Ishikawa (cell line): ENCODE measurements at regions not wholly inside any gene's neighbourhood (a gene's known extent, or its start where the extent isn't known, plus 50 kb on each side); places are given as distances from the start of the nearest gene placed in this dataset.

Experiments
- CEBPB ChIP-seq: IDR thresholded peaks from 2 replicates; pipeline ENCODE4 v1.6.1; 2012
- CREB1 ChIP-seq: IDR thresholded peaks from 2 replicates; pipeline ENCODE4 v1.6.1; 2012; ENCODE audit warnings: low read depth
- EGR1 ChIP-seq: IDR thresholded peaks from 2 replicates; pipeline ENCODE4 v1.6.1; 2012
- EP300 ChIP-seq: IDR thresholded peaks from 2 replicates; pipeline ENCODE4 v1.6.1; 2012; ENCODE audit warnings: borderline replicate concordance
- FOXM1 ChIP-seq: IDR thresholded peaks from 2 replicates; pipeline ENCODE4 v1.6.1; 2012; ENCODE audit warnings: low read depth, borderline replicate concordance
- MAX ChIP-seq: IDR thresholded peaks from 2 replicates; pipeline ENCODE4 v1.6.1; 2012
- NFIC ChIP-seq: IDR thresholded peaks from 2 replicates; pipeline ENCODE4 v1.6.1; 2012
- RAD21 ChIP-seq: IDR thresholded peaks from 2 replicates; pipeline ENCODE4 v1.6.1; 2012; ENCODE audit warnings: low read depth
- REST ChIP-seq: IDR thresholded peaks from 2 replicates; pipeline ENCODE4 v1.6.1; 2012; ENCODE audit warnings: low read depth, mild to moderate bottlenecking
- TAF1 ChIP-seq: IDR thresholded peaks from 2 replicates; pipeline ENCODE4 v1.6.1; 2012; ENCODE audit warnings: low read depth, mild to moderate bottlenecking
- TCF12 ChIP-seq: IDR thresholded peaks from 2 replicates; pipeline ENCODE4 v1.6.1; 2012; ENCODE audit warnings: low read depth
- TEAD4 ChIP-seq: IDR thresholded peaks from 2 replicates; pipeline ENCODE4 v1.6.1; 2012
- YY1 ChIP-seq: IDR thresholded peaks from 2 replicates; pipeline ENCODE4 v1.6.1; 2012; ENCODE audit warnings: low read depth
- ZBTB7A ChIP-seq: IDR thresholded peaks from 2 replicates; pipeline ENCODE4 v1.6.1; 2012; ENCODE audit warnings: low read depth
- TF ChIP-seq, protein P1 (sequence below): IDR thresholded peaks from 2 replicates; pipeline ENCODE4 v1.6.1; 2012

GRCh38 chr12:92359581-92360209, 214.0 kb upstream of the BTG1 start:
- TF ChIP-seq TCF12 (no peak), NFIC (no peak), TAF1 (no peak), CREB1 (no peak), FOXM1 (no peak), EGR1 (no peak), REST (no peak), CEBPB (no peak), YY1 (no peak), MAX (no peak), ZBTB7A (no peak), TEAD4 (no peak), RAD21 (no peak), EP300 (no peak)
- TF ChIP-seq, protein P1, sequence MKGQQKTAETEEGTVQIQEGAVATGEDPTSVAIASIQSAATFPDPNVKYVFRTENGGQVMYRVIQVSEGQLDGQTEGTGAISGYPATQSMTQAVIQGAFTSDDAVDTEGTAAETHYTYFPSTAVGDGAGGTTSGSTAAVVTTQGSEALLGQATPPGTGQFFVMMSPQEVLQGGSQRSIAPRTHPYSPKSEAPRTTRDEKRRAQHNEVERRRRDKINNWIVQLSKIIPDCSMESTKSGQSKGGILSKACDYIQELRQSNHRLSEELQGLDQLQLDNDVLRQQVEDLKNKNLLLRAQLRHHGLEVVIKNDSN: no peak

DNA sequence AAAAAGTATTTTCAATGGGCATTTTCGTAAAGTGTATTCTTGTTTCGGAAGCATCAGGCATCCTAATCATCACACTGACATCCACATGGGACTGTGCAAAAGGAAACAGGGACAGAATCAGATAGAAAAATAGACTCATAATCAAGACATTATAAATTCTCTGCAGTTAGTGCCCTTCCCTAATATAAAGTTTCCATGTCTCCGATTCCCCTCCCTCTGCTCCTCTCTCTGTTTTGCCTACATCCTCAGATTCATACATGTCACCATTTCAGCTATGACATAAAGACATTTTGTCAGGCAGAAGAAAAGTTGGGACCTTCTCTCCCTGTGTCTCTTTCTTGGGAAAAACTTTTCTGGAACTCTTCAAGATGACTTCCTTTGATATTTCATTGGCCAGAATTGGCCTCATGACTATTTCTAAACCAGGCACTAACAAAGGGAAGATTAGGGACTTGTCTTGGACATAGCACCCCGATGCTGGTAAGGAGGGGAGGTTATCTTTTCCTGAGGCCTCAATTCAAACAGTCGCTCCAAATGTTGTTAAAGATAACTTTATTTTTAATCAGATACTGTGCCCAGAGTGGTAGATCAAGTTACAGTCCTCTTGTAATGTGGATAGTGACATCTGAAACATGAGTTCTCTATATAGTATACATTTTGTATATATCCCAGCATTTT, 212.1 kb upstream of the BTG1 start:
- TF ChIP-seq REST (no peak), FOXM1 (no peak), TEAD4 (no peak), CREB1 (no peak), EGR1 (no peak), EP300 (no peak), TCF12 (no peak), NFIC (no peak), YY1 (no peak), RAD21 (no peak), MAX (no peak), TAF1 (no peak), CEBPB (no peak), ZBTB7A (no peak)
- TF ChIP-seq, protein P1: no peak

GRCh38 chr12:92356425-92356824, 210.8 kb upstream of the BTG1 start:
- TF ChIP-seq EGR1 (no peak), TEAD4 (no peak), TAF1 (no peak), RAD21 (no peak), CREB1 (no peak), NFIC (no peak), FOXM1 (no peak), CEBPB (no peak), TCF12 (no peak), MAX (no peak)
- TF ChIP-seq, protein P1: no peak

DNA sequence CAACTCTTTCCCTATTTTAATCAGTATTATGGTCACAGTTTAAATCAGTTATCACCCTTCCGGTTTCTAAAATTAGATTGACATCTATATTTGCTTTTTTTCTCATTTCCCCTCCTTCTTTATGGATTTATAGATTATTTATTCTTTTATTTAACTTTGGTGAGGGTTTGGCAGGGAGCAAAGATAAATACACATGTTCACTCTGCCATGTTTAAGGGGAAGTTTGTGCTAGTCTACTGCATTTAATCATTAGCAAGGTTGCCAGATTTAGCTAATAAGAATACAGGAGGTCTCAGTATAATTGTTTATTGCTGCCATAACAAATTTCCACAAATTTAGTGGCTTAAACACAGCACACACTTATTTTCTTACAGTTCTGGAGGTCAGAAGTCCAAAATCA, 204.0 kb upstream of the BTG1 start:
- TF ChIP-seq NFIC (no peak), TCF12 (no peak), ZBTB7A (no peak), FOXM1 (no peak), REST (no peak)
